ENCODE measurements at regions not wholly inside any gene's neighbourhood (a gene's known extent, or its start where the extent isn't known, plus 50 kb on each side); places are given as distances from the start of the nearest gene placed in this dataset.

GRCh38 chr7:130912082-130912861 lies 178.3 kb upstream of the KLF14 start:
- TF ChIP-seq, protein P1, sequence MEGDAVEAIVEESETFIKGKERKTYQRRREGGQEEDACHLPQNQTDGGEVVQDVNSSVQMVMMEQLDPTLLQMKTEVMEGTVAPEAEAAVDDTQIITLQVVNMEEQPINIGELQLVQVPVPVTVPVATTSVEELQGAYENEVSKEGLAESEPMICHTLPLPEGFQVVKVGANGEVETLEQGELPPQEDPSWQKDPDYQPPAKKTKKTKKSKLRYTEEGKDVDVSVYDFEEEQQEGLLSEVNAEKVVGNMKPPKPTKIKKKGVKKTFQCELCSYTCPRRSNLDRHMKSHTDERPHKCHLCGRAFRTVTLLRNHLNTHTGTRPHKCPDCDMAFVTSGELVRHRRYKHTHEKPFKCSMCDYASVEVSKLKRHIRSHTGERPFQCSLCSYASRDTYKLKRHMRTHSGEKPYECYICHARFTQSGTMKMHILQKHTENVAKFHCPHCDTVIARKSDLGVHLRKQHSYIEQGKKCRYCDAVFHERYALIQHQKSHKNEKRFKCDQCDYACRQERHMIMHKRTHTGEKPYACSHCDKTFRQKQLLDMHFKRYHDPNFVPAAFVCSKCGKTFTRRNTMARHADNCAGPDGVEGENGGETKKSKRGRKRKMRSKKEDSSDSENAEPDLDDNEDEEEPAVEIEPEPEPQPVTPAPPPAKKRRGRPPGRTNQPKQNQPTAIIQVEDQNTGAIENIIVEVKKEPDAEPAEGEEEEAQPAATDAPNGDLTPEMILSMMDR (IDR thresholded peaks at IDR 0.05; ENCODE audit: control extremely low read depth, extremely low read depth, low read depth, missing control alignments): no peak
- CTCF ChIA-PET: interaction anchor here (1.3 to 2.9 kb wide), 3 partner anchors 20 to 47 kb away, joined by 4 to 13 read pairs (median 4); no protein-coding TSS in a partner anchor
- POLR2A ChIA-PET: interaction anchor here (1.3 to 1.9 kb wide), 2 partner anchors 19 to 128 kb away, joined by 3 to 5 read pairs; no protein-coding TSS in a partner anchor
- no peak for DNase-seq (ENCODE audit: extremely low spot score)

DNA sequence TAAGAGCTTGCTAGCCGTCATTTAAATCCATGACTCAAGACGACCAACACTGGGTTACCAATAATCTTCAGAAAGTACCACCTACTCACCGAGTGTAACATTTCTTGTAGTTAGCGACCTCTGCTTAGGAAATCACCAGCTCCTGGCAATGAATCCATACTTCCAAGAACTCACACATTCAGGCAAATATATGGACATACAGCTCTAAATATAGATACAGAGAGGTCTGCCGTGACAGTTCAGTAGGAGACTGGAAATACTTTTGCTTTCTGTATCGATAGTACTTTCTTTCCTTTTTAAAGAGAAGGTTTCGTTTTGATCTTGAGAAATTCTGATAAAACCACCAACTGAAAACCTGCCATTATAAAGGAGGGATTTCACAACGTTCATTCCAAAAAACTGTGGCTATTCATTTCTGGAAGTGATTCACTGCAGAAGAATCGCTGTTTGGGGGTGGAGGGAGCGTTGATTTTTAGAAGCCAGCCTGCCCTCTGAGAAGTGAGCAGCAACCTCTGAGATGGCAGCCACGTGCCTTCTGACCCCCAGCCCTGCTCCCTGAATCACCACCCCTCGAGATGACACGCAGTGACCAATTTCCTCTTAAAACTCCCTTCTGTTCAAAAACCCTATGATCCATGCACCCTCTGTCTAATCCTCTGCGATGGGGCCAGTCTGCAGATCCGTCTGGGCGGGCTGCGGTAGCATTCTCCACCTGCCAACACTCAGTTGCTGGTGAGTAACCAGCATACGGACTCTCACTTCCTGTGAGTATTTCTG lies 179.0 kb upstream of the KLF14 start:
- ChIA-PET POLR2A (interaction anchor here (0.6 to 1.9 kb wide), 5 partner anchors 16 to 127 kb away, joined by 3 to 5 read pairs (median 3); no protein-coding TSS in a partner anchor), CTCF (interaction anchor here (0.9 to 2.9 kb wide), 6 partner anchors 9 to 127 kb away, joined by 3 to 13 read pairs (median 6); no protein-coding TSS in a partner anchor)
- TF ChIP-seq, protein P1 (IDR thresholded peaks at IDR 0.05; ENCODE audit: control extremely low read depth, extremely low read depth, low read depth, missing control alignments): no peak
- DNase-seq (ENCODE audit: extremely low spot score): peak; percentile 71

DNA sequence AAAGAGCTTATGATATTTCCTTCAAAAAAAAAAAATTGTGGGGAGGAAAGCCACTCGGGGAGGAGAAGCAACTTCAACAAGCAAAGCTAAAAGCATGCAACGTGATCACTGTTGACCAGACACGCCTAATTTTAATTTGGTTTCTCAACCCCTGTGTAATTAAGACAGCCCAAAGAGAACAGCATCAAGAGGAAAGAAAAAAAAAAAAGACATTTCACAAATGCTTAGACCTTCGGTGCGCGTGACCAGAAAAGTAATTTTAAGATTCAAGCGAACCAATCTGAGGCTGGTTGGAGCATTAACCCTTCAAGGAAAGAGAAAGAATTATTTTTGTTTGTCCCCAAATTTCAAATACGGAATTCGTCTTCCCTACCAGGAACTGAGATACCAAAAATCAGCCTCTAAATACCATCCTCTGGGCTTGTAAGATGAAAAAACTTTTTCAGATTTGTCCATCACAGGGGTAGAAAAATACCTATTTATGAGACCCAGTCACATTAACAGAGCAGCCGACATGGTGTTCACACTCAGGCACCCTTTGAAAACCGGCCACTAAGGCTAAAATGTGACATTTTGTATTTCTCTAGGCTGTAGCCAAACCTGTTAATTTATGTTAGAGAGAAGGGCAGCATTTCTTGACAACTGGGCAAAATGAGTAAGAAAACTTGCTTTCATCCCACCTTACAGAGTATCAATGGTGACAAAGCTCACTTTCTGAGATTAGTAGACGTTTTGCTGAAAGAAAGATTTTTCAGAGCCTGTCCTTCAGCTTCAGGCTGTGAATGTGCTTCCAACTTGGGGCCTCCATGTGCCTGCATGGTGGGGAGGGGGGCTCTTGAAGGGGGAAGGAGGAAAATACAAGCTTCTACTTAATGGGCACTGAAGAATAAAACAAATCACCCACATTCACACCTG lies 179.9 kb upstream of the KLF14 start:
- ChIA-PET CTCF (interaction anchor here (0.9 to 2.9 kb wide), 8 partner anchors 9 to 126 kb away, joined by 3 to 13 read pairs (median 8); no protein-coding TSS in a partner anchor), POLR2A (interaction anchor here (0.6 to 1.9 kb wide), 6 partner anchors 16 to 426 kb away, joined by 3 to 7 read pairs (median 4); no protein-coding TSS in a partner anchor)
- DNase-seq (ENCODE audit: extremely low spot score): no peak
- TF ChIP-seq, protein P1 (IDR thresholded peaks at IDR 0.05; ENCODE audit: control extremely low read depth, extremely low read depth, low read depth, missing control alignments): no peak

DNA sequence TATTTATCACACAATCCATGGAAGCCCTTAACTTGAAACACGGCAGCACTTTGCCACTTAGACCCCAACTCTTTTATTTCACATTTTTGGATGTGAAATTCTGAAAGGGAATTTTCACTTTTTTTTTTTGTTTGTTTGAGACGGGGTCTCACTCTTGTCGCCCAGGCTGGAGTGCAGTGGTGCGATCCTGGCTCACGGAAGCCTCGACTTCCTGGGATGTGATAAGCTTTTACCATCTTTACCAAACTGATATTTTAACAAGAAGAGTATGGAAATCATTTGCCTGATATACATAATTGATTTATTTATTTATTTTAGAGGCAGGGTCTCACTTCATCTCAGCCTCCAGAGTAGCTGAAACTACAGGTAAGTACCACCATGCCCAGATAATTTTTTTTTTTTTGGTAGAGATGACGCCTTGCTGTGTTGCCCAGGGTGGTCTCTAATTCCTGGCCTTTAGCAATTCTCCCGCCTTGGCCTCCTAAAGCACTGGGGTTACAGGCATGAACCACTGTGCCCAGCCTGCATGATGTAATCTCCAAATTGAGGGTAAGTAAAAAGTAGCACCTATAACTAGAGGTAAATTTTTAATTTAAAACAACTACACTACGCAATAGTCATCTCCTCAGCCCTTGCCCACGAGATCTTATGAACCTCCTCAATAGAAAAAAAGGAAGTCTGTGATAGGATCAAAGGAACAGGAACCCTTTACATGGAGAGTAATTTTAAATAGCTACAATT lies 180.7 kb upstream of the KLF14 start:
- CTCF ChIA-PET: interaction anchor here (1.0 to 2.4 kb wide), 10 partner anchors 8 to 125 kb away, joined by 3 to 11 read pairs (median 5); no protein-coding TSS in a partner anchor
- TF ChIP-seq, protein P1 (IDR thresholded peaks at IDR 0.05; ENCODE audit: control extremely low read depth, extremely low read depth, low read depth, missing control alignments): no peak
- DNase-seq (ENCODE audit: extremely low spot score): no peak
- POLR2A ChIA-PET: interaction anchor here (0.6 to 1.0 kb wide), 3 partner anchors 27 to 427 kb away, joined by 3 to 7 read pairs (median 4); no protein-coding TSS in a partner anchor

DNA sequence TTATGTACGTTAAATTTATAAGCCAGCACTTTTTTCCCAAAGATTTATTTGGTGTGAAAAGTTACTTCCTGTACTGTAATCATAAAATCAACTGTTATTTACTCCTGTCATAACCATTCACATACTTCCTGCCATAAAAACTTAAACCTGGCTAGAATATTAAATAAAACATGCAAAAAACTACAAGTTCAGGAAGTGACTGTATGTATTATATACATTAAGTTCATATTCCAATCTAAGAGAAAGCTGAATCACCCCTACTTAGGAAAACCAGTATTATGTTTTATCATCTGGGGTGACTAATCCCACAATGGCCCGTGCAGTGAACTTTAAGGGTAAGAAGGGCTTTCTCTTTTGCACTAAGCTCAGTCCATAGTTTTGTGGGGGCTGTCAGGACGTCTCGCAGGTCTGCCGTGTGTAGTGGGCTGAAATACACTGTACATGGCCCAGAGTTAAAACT lies 183.7 kb upstream of the KLF14 start:
- CTCF ChIA-PET: interaction anchor here (1.0 kb wide), 1 partner anchor 15 kb away, joined by 5 read pairs; no protein-coding TSS in a partner anchor
- no peak for DNase-seq (ENCODE audit: extremely low spot score)
- POLR2A ChIA-PET: no interaction called here
- TF ChIP-seq, protein P1 (IDR thresholded peaks at IDR 0.05; ENCODE audit: control extremely low read depth, extremely low read depth, low read depth, missing control alignments): no peak
